Bronchial epithelial cell (primary cell): ENCODE measurements at regions not wholly inside any gene's neighbourhood (a gene's known extent, or its start where the extent isn't known, plus 50 kb on each side); places are given as distances from the start of the nearest gene placed in this dataset.
A peak's percentile ranks its signal among the peaks of the same experiment; 100 is the strongest.

ENCODE experiments used
- DNase-seq: peaks from one replicate; pipeline ENCODE4 v3.0.0-alpha.2; 2010; ENCODE audit warnings: low read depth
- FAIRE-seq: peaks from 2 replicates; lab custom pipeline; 2011; peaks lifted over from hg19 to GRCh38; lab: Jason Lieb, UNC
- H3K27me3 ChIP-seq: 2 replicates; pipeline ENCODE4 v1.5.1; 2011; ENCODE audit warnings: low read length; ENCODE audit not compliant: control insufficient read depth, insufficient read depth
- H3K36me3 ChIP-seq: 2 replicates; pipeline ENCODE4 v1.5.1; 2011; ENCODE audit warnings: low read length; ENCODE audit not compliant: control insufficient read depth, insufficient read depth
- H3K4me3 ChIP-seq: 2 replicates; pipeline ENCODE4 v1.5.1; 2011; ENCODE audit warnings: mild to moderate bottlenecking, low read depth, low read length, control low read depth
- CTCF ChIP-seq: IDR thresholded peaks from 2 replicates; pipeline ENCODE4 v1.5.1; 2011; ENCODE audit warnings: mild to moderate bottlenecking, moderate library complexity, low read length, control low read depth, inconsistent platforms; ENCODE audit not compliant: insufficient read depth, severe bottlenecking

GRCh38 chr10:124249812-124250432 lies 156.5 kb upstream of the CHST15 start:
- Histone ChIP-seq H3K27me3 (peaks cover 10% of the 10 kb centered on the region), H3K36me3 (no peaks in the 10 kb centered on the region), H3K4me3 (no peak overlapping the region)
- FAIRE-seq (no peak), DNase-seq (peak; percentile 9)
- TF ChIP-seq CTCF, result peak; percentile 21

- no peak overlapping the region for H3K4me3 ChIP-seq
- no peaks in the 10 kb centered on the region for H3K36me3 ChIP-seq
- TF ChIP-seq CTCF, result no peak
- no peak for DNase-seq
- H3K27me3 ChIP-seq, result peaks cover 10% of the 10 kb centered on the region
- no peak for FAIRE-seq
These were observed 155.8 kb upstream of the CHST15 start for GRCh38 chr10:124249196-124249595.

GRCh38 chr10:124248056-124249045 lies 155.0 kb upstream of the CHST15 start:
- FAIRE-seq, result no peak
- no peak for DNase-seq
- no peaks in the 10 kb centered on the region for H3K36me3 ChIP-seq
- H3K27me3 ChIP-seq, result peaks cover 10% of the 10 kb centered on the region
- H3K4me3 ChIP-seq, result no peak overlapping the region
- TF ChIP-seq CTCF, result no peak

DNA sequence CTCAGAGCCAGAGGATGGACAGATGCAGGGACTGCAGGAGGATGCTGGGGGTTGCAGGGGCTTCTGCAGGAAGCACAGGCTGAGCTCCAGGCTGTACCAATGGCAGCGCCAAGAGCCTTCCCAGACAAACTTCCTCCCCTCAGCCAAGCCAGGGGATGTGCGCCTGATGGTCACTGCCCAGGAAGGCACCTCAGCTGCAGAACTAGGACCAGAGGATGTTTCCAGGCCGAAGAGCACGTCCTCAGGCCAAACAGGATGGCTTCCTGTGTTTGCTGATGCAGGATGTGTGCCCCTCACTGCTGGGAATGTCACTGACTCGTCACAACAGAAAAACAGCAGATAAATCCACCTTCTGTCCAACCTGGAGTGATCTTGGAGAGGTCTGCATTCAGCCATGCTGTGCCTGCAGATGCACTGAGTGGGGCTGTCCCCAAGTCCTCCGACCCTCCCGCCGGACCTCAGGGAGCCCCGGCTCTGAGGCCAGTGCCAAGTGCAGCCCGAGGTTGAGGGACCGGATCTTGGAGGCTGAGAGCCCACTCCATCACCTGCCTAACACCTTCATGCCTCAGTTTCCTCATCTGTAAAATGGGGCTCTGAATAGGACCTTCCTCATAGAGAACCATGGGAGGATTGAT lies 152.5 kb upstream of the CHST15 start:
- H3K27me3 ChIP-seq, result peaks cover 5% of the 10 kb centered on the region
- TF ChIP-seq CTCF, result no peak
- H3K4me3 ChIP-seq, result no peak overlapping the region
- FAIRE-seq (no peak), DNase-seq (no peak)
- no peaks in the 10 kb centered on the region for H3K36me3 ChIP-seq

- FAIRE-seq, result no peak
- Histone ChIP-seq H3K36me3 (no peaks in the 10 kb centered on the region), H3K4me3 (no peak overlapping the region), H3K27me3 (peaks cover 5% of the 10 kb centered on the region)
- DNase-seq, result no peak
- TF ChIP-seq CTCF, result no peak
These were observed 151.8 kb upstream of the CHST15 start for GRCh38 chr10:124245191-124245590.
